D341Med (cell line): ENCODE measurements at regions not wholly inside any gene's neighbourhood (a gene's known extent, or its start where the extent isn't known, plus 50 kb on each side); places are given as distances from the start of the nearest gene placed in this dataset.

Experiments
- DNase-seq: peaks from one replicate; pipeline ENCODE4 v3.0.0; 2012; ENCODE audit warnings: low spot score

GRCh38 chr9:96183751-96184150 is 118.2 kb downstream of the HSD17B3 start:
- DNase-seq, result no peak

- no peak for DNase-seq
These were observed 123.8 kb downstream of the HSD17B3 start for GRCh38 chr9:96178153-96178552.

GRCh38 chr9:96177719-96178028 is 124.3 kb downstream of the HSD17B3 start:
- DNase-seq, result no peak

- peak; percentile 57 for DNase-seq
These were observed 124.8 kb downstream of the HSD17B3 start for GRCh38 chr9:96177005-96177718.

DNA sequence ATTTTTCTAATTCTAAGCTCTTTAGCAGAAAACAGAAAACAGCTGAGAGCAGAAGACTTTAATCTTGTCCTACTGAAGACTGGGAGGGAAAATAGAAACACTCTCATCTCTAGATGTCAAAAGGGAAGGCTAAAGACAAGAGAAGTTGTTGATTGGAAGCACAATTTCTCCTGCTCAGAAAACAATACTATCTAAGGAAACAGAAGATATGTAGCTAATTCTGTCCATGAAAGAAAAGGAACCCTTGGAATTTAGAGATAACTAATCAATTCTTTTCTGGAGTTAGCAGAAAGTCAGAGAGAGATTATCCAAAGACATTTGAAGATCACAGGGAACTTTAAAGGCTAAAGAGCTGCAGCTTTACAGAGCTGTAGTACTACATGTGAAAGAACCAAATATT is 126.2 kb downstream of the HSD17B3 start:
- DNase-seq, result no peak

GRCh38 chr9:96175001-96175400 is 127.0 kb downstream of the HSD17B3 start:
- DNase-seq, result no peak

DNA sequence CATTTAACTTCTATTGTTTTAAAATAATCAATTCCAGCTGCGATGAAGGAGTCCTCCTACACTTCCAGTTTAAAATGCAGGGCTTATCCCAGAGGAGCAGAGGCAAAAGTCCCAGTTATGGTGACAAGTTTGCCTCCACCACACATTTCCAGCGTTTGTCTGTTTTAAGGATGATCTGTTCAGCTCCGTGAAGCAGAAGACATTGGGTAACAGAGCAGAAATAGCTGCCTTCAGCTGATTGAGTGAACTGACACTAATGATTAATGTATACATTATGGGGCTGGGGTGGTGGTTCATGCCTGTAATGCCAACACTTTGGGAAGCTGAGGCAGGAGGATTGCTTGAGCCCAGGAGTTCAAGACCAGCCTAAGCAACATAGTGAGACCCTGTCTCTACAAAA is 127.6 kb downstream of the HSD17B3 start:
- DNase-seq, result no peak

DNA sequence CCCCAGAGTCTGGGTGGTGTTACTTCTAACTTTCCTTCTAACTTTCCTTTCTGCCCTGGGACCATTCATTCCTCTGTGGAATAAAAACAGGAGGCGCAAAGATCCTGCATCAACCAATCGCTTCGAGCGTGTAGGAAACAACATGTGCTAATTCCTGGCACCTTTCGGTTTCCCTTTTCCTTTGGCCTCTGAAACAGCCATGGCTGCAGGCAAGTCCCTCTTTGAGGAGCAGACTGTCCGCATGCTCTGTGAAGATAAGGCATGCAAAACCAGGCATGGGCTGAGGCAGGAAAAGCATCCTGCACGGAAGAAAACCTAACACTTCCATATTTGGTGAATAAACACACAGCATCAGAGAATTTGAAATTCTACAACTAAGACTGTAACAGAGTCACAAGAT is 128.3 kb downstream of the HSD17B3 start:
- DNase-seq, result no peak

DNA sequence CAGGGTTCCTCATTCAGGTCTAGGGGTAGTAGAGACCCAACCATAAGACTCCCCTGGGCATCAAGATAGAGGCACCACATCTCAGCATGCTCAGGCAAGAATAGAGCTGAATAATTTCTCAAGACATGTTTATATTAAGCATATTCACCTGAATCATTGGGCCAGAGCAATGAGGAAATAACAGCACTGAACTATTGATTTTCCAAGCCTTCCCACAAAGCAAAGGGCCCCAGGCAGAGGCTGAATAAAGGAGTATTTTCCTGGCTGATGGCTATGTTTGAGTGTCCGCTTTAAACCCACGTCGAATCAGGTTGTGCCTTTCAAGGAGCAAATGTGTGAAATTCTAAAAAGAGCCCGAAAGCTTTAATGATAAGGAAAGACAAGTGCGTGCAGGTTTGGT is 129.2 kb downstream of the HSD17B3 start:
- no peak for DNase-seq

DNA sequence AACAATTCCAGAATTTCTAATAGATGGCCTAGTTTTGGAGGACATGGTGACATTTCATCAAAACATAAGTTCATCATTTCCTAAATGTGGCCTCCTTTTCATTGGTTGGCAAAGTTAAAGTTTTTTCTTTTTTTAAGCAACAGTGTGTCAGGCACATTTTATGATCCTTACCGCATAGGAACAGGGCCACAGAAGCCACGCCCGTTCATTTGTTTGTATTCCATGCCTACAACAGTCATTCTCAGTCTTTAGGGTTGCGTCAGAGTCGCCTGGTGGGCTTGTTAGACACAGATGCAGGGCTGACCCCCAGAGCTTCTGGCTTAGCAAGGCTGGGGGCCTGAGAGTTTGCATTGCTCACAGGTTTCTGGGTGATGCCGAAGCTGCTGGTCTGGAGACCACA is 130.2 kb downstream of the HSD17B3 start:
- DNase-seq, result no peak

GRCh38 chr9:96169901-96170300 is 132.1 kb downstream of the HSD17B3 start:
- no peak for DNase-seq

DNA sequence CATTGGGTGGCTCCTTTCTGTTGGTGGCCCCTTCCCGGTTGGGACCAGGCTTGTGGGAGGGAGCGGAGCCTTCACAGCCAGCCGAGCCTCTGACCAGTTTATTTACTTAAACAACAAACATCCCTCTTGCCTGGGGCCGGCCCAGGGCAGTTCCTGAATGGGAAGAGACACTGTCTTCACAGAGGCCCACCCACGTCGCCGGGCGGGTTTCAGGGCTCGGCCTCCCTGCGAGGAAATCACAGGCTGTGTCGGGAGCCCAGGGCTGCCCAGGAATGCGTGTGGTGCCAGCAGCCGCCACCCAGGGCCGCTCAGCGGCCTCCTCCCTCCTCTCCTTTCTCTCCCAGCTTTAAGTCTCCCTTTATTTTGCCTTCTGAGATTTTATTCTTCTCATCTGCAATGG is 132.5 kb downstream of the HSD17B3 start:
- DNase-seq, result no peak

DNA sequence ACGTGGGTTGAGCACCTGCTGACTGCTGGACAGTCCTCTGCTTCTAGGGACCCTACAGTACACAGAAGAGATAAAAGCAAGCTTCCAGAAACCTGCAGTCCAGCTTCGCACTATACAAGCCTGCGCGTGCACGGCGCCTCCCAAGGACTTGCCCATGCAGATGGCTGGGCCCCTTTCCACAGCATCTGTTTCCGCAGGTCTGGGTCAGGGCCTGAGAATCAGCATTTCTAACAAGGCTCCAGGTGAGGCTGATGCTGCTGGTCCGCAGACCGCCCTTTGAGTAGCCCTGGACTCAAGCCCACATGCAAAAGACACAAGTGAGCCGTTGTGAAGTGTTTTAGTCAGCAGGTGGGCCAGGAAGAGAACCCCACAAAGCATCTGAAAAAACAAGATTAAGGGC is 133.1 kb downstream of the HSD17B3 start:
- DNase-seq, result no peak

GRCh38 chr9:96167011-96167410 is 135.0 kb downstream of the HSD17B3 start:
- DNase-seq, result no peak

DNA sequence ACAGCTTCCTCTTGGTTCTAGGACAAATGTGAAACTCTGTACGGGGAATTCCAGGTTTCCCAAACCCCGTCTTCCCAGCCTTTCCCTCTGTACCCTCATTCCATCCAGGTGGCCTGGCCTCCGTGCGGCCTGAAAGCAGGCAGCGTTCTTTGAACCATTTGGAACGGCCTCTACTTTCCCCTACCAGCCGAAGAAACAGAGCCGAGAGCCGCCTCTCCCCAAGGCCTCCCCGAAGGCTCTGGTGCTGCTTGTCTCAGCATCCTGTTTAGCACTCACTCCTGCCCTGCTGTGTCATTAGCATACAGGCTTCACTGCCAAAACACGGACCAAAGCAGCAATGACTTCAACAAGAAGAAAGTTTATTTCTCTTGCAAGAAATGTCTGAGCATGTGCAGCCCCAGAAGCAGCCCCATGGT is 137.7 kb downstream of the HSD17B3 start:
- no peak for DNase-seq

DNA sequence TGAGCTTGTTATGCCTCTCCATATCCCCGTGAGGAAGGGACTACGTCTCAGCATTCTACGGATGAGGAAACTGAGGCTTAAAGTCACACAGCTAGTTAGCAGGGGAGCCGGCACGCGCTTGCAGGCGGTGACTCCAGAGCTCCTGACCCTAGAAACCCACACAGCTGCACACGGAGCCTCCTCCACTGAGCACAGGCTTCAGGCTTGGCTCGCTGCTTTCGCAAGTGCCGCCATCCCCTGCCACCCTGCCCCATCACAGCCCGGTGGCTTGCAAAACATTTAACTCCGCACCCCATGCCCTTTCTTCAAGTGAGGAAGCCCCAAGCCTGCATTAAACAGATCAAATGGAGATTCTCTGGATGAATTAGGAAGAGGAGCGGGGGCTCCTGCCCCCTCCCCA is 138.3 kb downstream of the HSD17B3 start:
- DNase-seq, result no peak

DNA sequence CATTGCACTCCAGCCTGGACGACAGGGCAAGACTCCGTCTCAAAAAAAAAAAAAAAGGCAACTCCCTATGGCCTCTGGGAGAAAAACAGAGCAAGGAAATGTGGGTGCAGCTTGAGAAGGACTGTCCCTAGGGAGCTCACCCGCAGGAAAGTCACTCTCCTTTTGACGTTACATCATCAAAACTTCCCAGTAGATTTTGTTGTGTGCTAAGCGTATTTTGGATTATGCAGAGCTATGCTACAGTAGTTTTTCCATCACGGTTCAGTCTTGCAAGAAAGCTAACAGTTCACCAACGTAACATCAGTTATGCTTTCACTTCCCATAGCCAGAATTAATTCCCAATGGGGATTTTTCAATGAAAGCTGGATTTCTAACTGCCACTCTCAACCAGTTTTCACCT is 138.8 kb downstream of the HSD17B3 start:
- no peak for DNase-seq

- DNase-seq, result no peak
These were observed 140.2 kb downstream of the HSD17B3 start for GRCh38 chr9:96161819-96162218.

DNA sequence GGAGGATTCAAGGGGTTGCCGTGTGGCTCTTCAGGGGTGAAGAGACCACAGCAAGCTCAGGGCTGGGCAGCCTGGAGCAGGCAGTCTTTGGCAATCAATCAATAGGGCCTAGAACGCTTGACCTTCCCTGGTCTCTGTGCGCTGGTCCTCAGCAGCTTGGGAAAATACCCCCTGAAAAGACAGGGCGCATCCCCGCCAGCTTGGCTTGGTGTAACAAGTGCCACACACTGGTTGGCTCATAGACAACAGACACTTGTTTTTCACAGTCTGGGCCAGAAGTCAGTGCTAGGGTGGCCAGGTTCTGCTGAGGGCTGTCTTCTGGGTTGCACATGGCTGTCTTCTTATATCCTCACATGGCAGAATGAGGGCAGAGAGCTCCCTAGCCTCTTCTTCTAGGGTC is 141.1 kb downstream of the HSD17B3 start:
- DNase-seq, result no peak

GRCh38 chr9:96160168-96160567 is 141.8 kb downstream of the HSD17B3 start:
- DNase-seq, result peak; percentile 8

GRCh38 chr9:96159596-96159995 is 142.4 kb downstream of the HSD17B3 start:
- no peak for DNase-seq

- no peak for DNase-seq
These were observed 142.9 kb downstream of the HSD17B3 start for GRCh38 chr9:96158909-96159575.

DNA sequence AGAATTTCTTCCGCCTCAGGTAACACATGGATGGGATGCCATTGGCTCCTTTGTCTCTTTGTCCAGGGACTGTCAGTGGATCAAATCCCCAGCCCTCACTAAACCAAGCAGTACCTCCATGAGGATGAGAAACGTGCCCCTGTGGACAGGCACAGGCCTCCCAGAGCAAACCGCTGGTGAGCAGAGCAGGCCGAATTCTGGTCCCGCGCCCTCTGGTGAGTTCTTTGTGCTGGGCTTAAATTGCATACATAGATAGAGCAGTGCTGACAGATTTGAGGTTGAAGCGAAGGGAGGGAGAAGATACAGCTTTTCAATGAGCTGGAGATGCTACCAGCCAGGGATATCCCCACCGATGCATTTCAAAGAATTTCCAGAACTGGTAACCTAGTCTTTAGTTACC is 143.8 kb downstream of the HSD17B3 start:
- no peak for DNase-seq

DNA sequence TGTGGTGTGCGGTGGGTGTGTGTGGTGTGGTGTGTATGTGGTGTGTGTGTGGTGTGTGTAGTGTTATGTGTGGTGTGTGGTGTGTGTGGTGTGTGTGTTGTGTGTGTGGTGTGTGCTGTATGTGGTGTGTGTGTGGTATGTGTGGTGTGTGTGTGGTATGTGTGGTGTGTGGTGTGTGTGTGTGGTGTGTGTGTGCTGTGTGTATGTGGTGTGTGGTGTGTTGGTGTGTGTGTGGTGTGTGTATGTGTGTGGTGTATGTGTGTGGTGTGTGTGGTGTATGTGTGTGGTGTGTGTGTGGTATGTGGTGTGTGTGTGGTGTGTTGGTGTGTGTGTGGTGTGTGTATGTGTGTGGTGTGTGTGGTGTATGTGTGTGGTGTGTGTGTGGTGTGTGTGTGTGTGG is 144.3 kb downstream of the HSD17B3 start:
- no peak for DNase-seq
